ENCODE measurements at regions not wholly inside any gene's neighbourhood (a gene's known extent, or its start where the extent isn't known, plus 50 kb on each side); places are given as distances from the start of the nearest gene placed in this dataset.

GRCh38 chr14:22266142-22266442 lies 322.9 kb downstream of the DAD1 start:
- Histone ChIP-seq H3K23me2 (ENCODE audit: low read depth, low read length) (no peaks in the 10 kb centered on the region), H2BK5ac (ENCODE audit: low read depth, low read length) (0 out of 2 replicates have a peak overlapping the region, but pooled peaks have one; percentile 19), H3K4ac (replicated peaks; ENCODE audit: insufficient read length, low read depth, low read length) (no peak overlapping the region), H3K4me2 (ENCODE audit: insufficient read depth in 1 of 2, low read depth in 2 of 2, low read length in 2 of 2) (0 out of 4 replicates have a peak overlapping the region, but pooled peaks of 1 of the 2 experiments have one; percentile 29), H4K8ac (ENCODE audit: extremely low read depth, insufficient read depth, low read length) (no peak overlapping the region), H4K5ac (ENCODE audit: insufficient read length, low read depth, low read length) (no peak overlapping the region), H2BK12ac (ENCODE audit: low read depth, low read length) (no peak overlapping the region; the same call in 1 of the 2 replicates), H2BK120ac (replicated peaks; ENCODE audit: low read depth, low read length) (no peak overlapping the region), H3K18ac (ENCODE audit: extremely low read depth, low read length) (no peak overlapping the region), H3K27ac (ENCODE audit: low read depth, low read length) (no peak overlapping the region), H2AK5ac (ENCODE audit: low read depth, low read length) (no peak overlapping the region), H4K20me1 (replicated peaks in 1 of 2; ENCODE audit: control insufficient read depth in 1 of 2, insufficient read depth in 2 of 2, low read length in 2 of 2) (no peaks in the 10 kb centered on the region), H3K27me3 (replicated peaks in 1 of 4; ENCODE audit: control insufficient read depth in 3 of 4, extremely low read depth in 1 of 4, insufficient read depth in 3 of 4, low read length in 3 of 4) (no peaks in the 10 kb centered on the region), H2AFZ (ENCODE audit: low read length) (no peak overlapping the region), H2BK20ac (ENCODE audit: low read length) (no peak overlapping the region), H3K56ac (replicated peaks; ENCODE audit: insufficient read length, low read depth, low read length) (no peak overlapping the region), H4K91ac (replicated peaks; ENCODE audit: insufficient read length, low read length) (no peak overlapping the region), H3K23ac (ENCODE audit: insufficient read length) (no peak overlapping the region), H3K79me1 (ENCODE audit: low read depth, low read length) (no peaks in the 10 kb centered on the region), H3K4me1 (replicated peaks in 1 of 4; ENCODE audit: control insufficient read depth in 3 of 4, insufficient read depth in 4 of 4, low read length in 3 of 4) (peaks cover 0 to 4% (median under 1%) of the 10 kb centered on the region in 4 experiments; a peak in 2 of 7 replicates), H2BK15ac (ENCODE audit: low read length) (no peak overlapping the region), H3K4me3 (ENCODE audit: extremely low read depth in 1 of 4, insufficient read depth in 2 of 4, low read depth in 3 of 4, low read length in 4 of 4) (no peak overlapping the region), H3K79me2 (ENCODE audit: control insufficient read depth in 1 of 2, insufficient read depth in 2 of 2, low read length in 2 of 2) (no peaks in the 10 kb centered on the region), H3K9ac (replicated peaks in 1 of 4; ENCODE audit: extremely low read depth in 1 of 4, low read depth in 3 of 4, low read length in 3 of 4) (no peak overlapping the region), H3K14ac (ENCODE audit: insufficient read length) (no peak overlapping the region), H3K9me3 (ENCODE audit: insufficient read depth in 2 of 2, low read depth in 1 of 2, low read length in 1 of 2) (no peaks in the 10 kb centered on the region; a peak in 1 of 4 replicates), H3K36me3 (ENCODE audit: control insufficient read depth in 2 of 4, insufficient read depth in 4 of 4, low read length in 3 of 4) (no peaks in the 10 kb centered on the region)
- WGBS, 2 experiments (ENCODE audit: extremely low coverage in 1 of 2, insufficient coverage in 1 of 2, insufficient read length in 1 of 2, insufficient replicate concordance in 2 of 2, low coverage in 1 of 2, low lambda C conversion rate in 2 of 2, missing lambda C conversion rate in 1 of 2), result 97% methylated on average over 2 of the region's 2 CpGs; no CpG with 5 or more reads in 1 of the 2 experiments
- ChIA-PET CTCF (ENCODE audit: partially characterized antibody) (interaction anchor here (0.9 to 1.8 kb wide), 4 partner anchors 12 to 65 kb away, joined by 3 to 6 read pairs (median 4); no protein-coding TSS in a partner anchor), POLR2A (ENCODE audit: partially characterized antibody) (no interaction called here)
- FAIRE-seq, result no peak
- no peak for DNase-seq (ENCODE audit: low read depth in 1 of 2, low spot score in 2 of 2)
- TF ChIP-seq EZH2 (IDR thresholded peaks at IDR 0.05; ENCODE audit: low read depth, low read length, severe bottlenecking), result no peak
- TF ChIP-seq SIX5 (IDR thresholded peaks at IDR 0.05; ENCODE audit: low read depth, low read length), result no peak
- no peak for TF ChIP-seq SUZ12 (IDR thresholded peaks at IDR 0.05; ENCODE audit: low read length)
- TF ChIP-seq BACH1 (IDR thresholded peaks at IDR 0.05; ENCODE audit: low read length), result no peak
- no peak for TF ChIP-seq EP300 (IDR thresholded peaks at IDR 0.05; ENCODE audit: borderline replicate concordance in 1 of 2, low read depth in 2 of 2, low read length in 2 of 2)
- TF ChIP-seq TBP (IDR thresholded peaks at IDR 0.05; ENCODE audit: low read depth, low read length), result no peak
- no peak for TF ChIP-seq GTF2F1 (IDR thresholded peaks at IDR 0.05; ENCODE audit: borderline replicate concordance, low read depth, low read length)
- TF ChIP-seq SIRT6 (IDR thresholded peaks at IDR 0.05; ENCODE audit: low read length), result no peak
- TF ChIP-seq SP2 (IDR thresholded peaks at IDR 0.05; ENCODE audit: low read length), result no peak
- TF ChIP-seq, protein P1, sequence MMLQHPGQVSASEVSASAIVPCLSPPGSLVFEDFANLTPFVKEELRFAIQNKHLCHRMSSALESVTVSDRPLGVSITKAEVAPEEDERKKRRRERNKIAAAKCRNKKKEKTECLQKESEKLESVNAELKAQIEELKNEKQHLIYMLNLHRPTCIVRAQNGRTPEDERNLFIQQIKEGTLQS (IDR thresholded peaks at IDR 0.05; ENCODE audit: insufficient read depth, low read depth, low read length), result no peak
- TF ChIP-seq, protein P2, sequence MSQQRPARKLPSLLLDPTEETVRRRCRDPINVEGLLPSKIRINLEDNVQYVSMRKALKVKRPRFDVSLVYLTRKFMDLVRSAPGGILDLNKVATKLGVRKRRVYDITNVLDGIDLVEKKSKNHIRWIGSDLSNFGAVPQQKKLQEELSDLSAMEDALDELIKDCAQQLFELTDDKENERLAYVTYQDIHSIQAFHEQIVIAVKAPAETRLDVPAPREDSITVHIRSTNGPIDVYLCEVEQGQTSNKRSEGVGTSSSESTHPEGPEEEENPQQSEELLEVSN (IDR thresholded peaks at IDR 0.05), result no peak
- TF ChIP-seq JUN (IDR thresholded peaks at IDR 0.05; ENCODE audit: low read depth, low read length), result no peak
- TF ChIP-seq RXRA (IDR thresholded peaks at IDR 0.05; ENCODE audit: insufficient read depth, low read depth, low read length), result no peak
